ENCODE measurements at regions not wholly inside any gene's neighbourhood (a gene's known extent, or its start where the extent isn't known, plus 50 kb on each side); places are given as distances from the start of the nearest gene placed in this dataset.

DNA sequence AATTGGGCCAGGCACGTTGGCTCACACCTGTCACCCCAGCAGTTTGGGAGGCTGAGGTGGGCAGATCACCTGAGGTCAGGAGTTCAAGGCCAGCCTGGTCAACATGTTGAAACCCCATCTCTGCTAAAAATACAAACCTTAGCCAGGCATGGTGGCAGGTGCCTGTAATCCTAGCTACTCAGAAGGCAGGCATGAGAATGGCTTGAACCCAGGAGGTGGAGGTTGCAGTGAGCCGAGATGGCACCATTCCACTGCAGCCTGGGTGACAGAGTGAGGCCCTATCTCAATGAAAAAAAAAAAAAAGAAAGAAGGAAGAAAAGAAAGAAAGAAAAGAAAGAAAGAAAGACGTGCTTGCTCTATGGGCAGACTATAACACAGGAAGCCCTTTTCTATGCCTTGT, 84.4 kb downstream of the FOXL1 start:
- no peak for DNase-seq (ENCODE audit: low spot score)
- H3K27me3 Mint-ChIP-seq (ENCODE audit: low read depth) = no peaks in the 10 kb centered on the region
- no peak overlapping the region for H3K27ac Mint-ChIP-seq (ENCODE audit: unreplicated experiment)
- H3K36me3 Mint-ChIP-seq (ENCODE audit: low read depth) = peaks cover 6% of the 10 kb centered on the region
- TF ChIP-seq, protein P1, sequence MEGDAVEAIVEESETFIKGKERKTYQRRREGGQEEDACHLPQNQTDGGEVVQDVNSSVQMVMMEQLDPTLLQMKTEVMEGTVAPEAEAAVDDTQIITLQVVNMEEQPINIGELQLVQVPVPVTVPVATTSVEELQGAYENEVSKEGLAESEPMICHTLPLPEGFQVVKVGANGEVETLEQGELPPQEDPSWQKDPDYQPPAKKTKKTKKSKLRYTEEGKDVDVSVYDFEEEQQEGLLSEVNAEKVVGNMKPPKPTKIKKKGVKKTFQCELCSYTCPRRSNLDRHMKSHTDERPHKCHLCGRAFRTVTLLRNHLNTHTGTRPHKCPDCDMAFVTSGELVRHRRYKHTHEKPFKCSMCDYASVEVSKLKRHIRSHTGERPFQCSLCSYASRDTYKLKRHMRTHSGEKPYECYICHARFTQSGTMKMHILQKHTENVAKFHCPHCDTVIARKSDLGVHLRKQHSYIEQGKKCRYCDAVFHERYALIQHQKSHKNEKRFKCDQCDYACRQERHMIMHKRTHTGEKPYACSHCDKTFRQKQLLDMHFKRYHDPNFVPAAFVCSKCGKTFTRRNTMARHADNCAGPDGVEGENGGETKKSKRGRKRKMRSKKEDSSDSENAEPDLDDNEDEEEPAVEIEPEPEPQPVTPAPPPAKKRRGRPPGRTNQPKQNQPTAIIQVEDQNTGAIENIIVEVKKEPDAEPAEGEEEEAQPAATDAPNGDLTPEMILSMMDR (IDR thresholded peaks at IDR 0.05) = no peak
- no peak overlapping the region for H3K4me3 Mint-ChIP-seq (ENCODE audit: unreplicated experiment)
- peaks cover 56% of the 10 kb centered on the region for H3K4me1 Mint-ChIP-seq (ENCODE audit: low read depth)
- peaks cover 9% of the 10 kb centered on the region for H3K9me3 Mint-ChIP-seq (ENCODE audit: low read depth)

DNA sequence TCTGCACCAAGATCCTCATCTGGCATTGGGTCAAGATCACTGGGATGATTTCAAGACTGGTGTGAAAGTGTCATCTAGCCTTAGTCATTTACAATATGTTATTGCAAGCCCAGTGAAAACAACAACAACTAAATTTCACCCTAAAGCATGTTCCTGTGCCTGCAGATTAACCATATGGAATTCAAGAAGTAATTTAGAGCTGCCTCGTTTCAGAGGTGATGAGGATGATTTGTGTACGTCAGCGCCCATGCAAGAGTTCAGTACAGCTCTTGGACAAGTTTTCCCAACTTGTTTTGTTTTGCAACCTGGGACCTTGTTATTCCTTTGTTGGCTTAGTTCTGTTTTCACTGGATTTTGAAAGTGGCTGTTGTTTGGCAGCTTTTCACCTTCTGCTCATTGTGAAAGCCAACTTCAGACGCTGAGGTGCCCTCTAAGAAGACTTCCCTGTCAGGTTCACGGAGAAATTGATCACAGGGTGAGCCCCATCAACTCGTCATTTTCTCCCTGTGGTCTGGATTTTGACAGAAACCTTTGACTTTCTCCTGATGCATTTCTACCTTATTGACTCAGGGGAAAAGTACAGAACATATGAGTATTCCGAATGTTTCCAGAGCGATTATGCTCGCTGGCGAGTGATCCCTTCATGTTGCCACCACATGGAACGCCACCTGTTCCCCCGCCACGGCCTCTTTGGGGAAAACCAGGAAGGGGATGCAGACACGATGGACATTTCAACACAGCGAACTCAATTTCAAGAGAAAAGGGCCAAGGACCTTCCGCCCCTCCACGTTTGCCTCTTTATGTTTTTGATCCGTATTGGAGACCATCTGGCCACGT, 85.6 kb downstream of the FOXL1 start:
- H3K4me3 Mint-ChIP-seq (ENCODE audit: unreplicated experiment) = no peak overlapping the region
- no peaks in the 10 kb centered on the region for H3K27me3 Mint-ChIP-seq (ENCODE audit: low read depth)
- no peak for DNase-seq (ENCODE audit: low spot score)
- H3K9me3 Mint-ChIP-seq (ENCODE audit: low read depth) = peaks cover 11% of the 10 kb centered on the region
- TF ChIP-seq, protein P1 (IDR thresholded peaks at IDR 0.05) = no peak
- H3K4me1 Mint-ChIP-seq (ENCODE audit: low read depth) = peaks cover 68% of the 10 kb centered on the region
- H3K36me3 Mint-ChIP-seq (ENCODE audit: low read depth) = peaks cover 6% of the 10 kb centered on the region
- peak overlapping the region; percentile 92 for H3K27ac Mint-ChIP-seq (ENCODE audit: unreplicated experiment)

DNA sequence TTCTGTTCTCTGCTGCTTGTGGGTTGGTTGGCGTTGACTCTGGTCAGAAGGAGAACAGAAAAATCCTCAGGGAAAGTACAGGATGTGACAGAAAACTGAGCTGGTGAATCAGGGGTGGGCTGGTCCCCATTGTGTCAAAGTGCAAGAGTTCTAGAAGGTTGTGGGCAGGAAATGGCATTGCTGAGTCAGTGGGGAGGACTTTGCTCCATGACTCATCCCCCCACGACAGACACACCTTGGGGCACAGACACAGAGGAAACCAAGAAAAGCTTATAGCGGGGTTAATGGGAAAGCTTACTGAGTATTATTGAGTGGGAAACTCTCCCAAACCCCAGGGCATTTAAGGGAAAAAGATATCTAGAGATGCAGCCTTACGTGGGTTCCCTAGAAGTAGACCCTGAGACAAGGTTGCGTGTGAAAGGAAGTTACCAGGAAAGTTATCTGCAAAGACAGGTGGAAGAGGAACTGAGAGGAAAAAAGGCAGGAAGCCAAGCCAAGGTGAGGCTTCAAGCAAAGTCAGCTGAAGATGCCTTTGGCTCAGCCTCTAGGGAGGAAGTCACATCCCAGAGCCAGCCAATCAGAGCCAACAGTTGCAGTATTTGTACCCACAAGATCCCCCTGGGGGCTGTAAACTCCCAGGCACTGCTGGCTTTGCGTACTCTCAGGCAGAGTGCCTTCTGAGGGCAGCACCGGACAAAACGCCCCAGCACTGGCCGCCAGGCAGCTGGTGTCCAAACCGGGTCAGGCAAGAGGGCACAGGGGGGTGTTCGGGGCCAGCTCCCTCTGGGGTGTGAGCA, 86.4 kb downstream of the FOXL1 start:
- H3K9me3 Mint-ChIP-seq (ENCODE audit: low read depth) = peaks cover 5% of the 10 kb centered on the region
- H3K27ac Mint-ChIP-seq (ENCODE audit: unreplicated experiment) = peak overlapping the region; percentile 92
- no peaks in the 10 kb centered on the region for H3K27me3 Mint-ChIP-seq (ENCODE audit: low read depth)
- no peak for DNase-seq (ENCODE audit: low spot score)
- H3K36me3 Mint-ChIP-seq (ENCODE audit: low read depth) = peaks cover under 1% of the 10 kb centered on the region
- TF ChIP-seq, protein P1 (IDR thresholded peaks at IDR 0.05) = no peak
- peaks cover 76% of the 10 kb centered on the region for H3K4me1 Mint-ChIP-seq (ENCODE audit: low read depth)
- no peak overlapping the region for H3K4me3 Mint-ChIP-seq (ENCODE audit: unreplicated experiment)

DNA sequence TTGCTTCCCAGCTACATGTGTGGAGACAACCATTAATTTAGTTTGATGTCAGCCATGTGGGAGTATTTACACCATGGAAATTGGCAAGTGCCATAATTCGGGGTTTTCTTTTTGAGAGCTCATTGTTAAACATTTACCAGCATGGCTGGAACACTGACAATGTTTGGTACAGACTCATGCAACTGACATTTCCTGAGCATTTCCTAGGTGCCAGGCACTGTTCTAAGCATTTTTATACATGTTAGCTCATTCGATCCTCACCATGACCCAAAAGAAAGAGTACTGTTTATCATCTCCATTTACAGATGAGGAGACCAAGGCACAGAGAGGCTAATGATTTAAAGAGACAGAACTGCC, 86.9 kb downstream of the FOXL1 start:
- no peaks in the 10 kb centered on the region for H3K27me3 Mint-ChIP-seq (ENCODE audit: low read depth)
- peaks cover 3% of the 10 kb centered on the region for H3K9me3 Mint-ChIP-seq (ENCODE audit: low read depth)
- H3K4me1 Mint-ChIP-seq (ENCODE audit: low read depth) = peaks cover 82% of the 10 kb centered on the region
- H3K4me3 Mint-ChIP-seq (ENCODE audit: unreplicated experiment) = no peak overlapping the region
- TF ChIP-seq, protein P1 (IDR thresholded peaks at IDR 0.05) = no peak
- H3K27ac Mint-ChIP-seq (ENCODE audit: unreplicated experiment) = peak overlapping the region; percentile 92
- no peaks in the 10 kb centered on the region for H3K36me3 Mint-ChIP-seq (ENCODE audit: low read depth)
- no peak for DNase-seq (ENCODE audit: low spot score)

DNA sequence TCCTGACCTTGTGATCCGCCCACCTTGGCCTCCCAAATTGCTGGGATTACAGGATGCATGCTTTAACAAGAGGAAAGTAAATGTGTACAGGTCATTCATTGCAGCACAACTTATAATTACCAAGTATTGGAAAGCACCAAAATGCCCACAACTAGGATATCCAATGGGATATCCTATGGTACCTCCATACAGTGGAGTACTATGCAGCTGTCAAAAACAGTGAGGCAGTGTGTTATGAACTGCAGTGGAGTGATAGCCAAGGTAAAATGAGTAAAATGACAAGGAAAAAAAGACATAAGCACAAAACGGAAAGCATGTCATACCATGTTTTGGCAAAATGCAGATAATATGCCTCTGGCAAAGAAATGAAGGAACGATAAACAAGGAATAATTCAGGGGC, 87.6 kb downstream of the FOXL1 start:
- H3K9me3 Mint-ChIP-seq (ENCODE audit: low read depth) = peaks cover 3% of the 10 kb centered on the region
- DNase-seq (ENCODE audit: low spot score) = no peak
- no peak overlapping the region for H3K4me3 Mint-ChIP-seq (ENCODE audit: unreplicated experiment)
- peaks cover 88% of the 10 kb centered on the region for H3K4me1 Mint-ChIP-seq (ENCODE audit: low read depth)
- TF ChIP-seq, protein P1 (IDR thresholded peaks at IDR 0.05) = no peak
- H3K36me3 Mint-ChIP-seq (ENCODE audit: low read depth) = no peaks in the 10 kb centered on the region
- no peaks in the 10 kb centered on the region for H3K27me3 Mint-ChIP-seq (ENCODE audit: low read depth)
- H3K27ac Mint-ChIP-seq (ENCODE audit: unreplicated experiment) = no peak overlapping the region
